Kidney epithelial cell (primary cell): ENCODE measurements at regions not wholly inside any gene's neighbourhood (a gene's known extent, or its start where the extent isn't known, plus 50 kb on each side); places are given as distances from the start of the nearest gene placed in this dataset.

Experiments
- DNase-seq: peaks from one replicate; pipeline ENCODE4 v3.0.0-alpha.2; 2010; ENCODE audit warnings: low read depth
- H3K27me3 ChIP-seq: 2 replicates; pipeline ENCODE4 v1.6.0; 2011; ENCODE audit warnings: low read length; ENCODE audit not compliant: control insufficient read depth, insufficient read depth
- H3K36me3 ChIP-seq: 2 replicates; pipeline ENCODE4 v1.5.1; 2011; ENCODE audit warnings: low read length; ENCODE audit not compliant: control insufficient read depth, insufficient read depth
- H3K4me3 ChIP-seq: 2 replicates; pipeline ENCODE4 v1.5.1; 2011; ENCODE audit warnings: low read depth, mild to moderate bottlenecking, control low read depth, low read length
- TF ChIP-seq, protein P1 (sequence below): IDR thresholded peaks from 2 replicates; pipeline ENCODE4 v1.5.1; 2011; ENCODE audit warnings: mild to moderate bottlenecking, moderate library complexity, low read length, control low read depth, inconsistent platforms; ENCODE audit not compliant: insufficient read depth, poor library complexity, severe bottlenecking

DNA sequence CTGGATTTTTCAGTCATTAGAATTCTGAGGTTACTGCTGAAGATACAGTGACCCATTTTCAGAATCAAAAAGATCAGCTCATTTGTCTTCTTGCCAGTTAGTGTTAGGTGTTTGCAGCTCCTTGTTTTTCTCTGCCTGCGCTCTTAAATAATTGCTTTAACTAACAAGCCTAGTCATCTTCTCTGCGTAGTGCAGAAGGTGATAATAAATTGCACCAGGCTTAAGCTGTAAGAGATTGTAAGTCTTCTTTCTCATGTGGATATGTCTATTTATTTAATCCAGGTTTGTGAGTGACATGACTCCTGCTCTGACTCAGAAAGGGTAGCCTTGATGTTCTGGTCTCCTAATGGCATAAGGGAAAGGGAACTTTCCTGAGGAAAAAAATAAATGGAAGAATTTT, 167.2 kb downstream of the CEP135 start:
- TF ChIP-seq, protein P1, sequence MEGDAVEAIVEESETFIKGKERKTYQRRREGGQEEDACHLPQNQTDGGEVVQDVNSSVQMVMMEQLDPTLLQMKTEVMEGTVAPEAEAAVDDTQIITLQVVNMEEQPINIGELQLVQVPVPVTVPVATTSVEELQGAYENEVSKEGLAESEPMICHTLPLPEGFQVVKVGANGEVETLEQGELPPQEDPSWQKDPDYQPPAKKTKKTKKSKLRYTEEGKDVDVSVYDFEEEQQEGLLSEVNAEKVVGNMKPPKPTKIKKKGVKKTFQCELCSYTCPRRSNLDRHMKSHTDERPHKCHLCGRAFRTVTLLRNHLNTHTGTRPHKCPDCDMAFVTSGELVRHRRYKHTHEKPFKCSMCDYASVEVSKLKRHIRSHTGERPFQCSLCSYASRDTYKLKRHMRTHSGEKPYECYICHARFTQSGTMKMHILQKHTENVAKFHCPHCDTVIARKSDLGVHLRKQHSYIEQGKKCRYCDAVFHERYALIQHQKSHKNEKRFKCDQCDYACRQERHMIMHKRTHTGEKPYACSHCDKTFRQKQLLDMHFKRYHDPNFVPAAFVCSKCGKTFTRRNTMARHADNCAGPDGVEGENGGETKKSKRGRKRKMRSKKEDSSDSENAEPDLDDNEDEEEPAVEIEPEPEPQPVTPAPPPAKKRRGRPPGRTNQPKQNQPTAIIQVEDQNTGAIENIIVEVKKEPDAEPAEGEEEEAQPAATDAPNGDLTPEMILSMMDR = no peak
- H3K36me3 ChIP-seq = no peaks in the 10 kb centered on the region
- no peak overlapping the region for H3K4me3 ChIP-seq
- DNase-seq = no peak
- no peaks in the 10 kb centered on the region for H3K27me3 ChIP-seq

DNA sequence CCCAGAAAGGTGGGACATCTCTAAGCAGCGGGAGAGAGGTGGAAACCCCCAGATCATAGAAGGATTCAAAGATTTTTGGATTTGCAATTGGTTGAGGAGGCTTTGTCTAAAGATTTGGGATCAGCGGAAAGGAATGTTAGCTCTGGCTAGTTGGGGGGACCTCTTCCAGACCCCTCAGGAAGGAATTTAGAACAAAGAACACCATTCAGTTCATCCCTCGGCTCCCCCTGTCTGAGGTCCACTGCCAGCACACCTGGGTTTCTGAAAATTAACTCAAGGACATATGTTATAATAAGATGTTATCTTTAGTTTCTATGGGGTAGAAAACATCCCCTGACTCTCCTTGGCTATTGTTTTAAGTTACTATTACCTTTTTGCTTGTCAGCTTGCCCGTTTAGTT, 163.6 kb downstream of the CEP135 start:
- H3K36me3 ChIP-seq = no peaks in the 10 kb centered on the region
- no peak for DNase-seq
- H3K4me3 ChIP-seq = no peak overlapping the region
- no peaks in the 10 kb centered on the region for H3K27me3 ChIP-seq
- TF ChIP-seq, protein P1 = peak; percentile 16

DNA sequence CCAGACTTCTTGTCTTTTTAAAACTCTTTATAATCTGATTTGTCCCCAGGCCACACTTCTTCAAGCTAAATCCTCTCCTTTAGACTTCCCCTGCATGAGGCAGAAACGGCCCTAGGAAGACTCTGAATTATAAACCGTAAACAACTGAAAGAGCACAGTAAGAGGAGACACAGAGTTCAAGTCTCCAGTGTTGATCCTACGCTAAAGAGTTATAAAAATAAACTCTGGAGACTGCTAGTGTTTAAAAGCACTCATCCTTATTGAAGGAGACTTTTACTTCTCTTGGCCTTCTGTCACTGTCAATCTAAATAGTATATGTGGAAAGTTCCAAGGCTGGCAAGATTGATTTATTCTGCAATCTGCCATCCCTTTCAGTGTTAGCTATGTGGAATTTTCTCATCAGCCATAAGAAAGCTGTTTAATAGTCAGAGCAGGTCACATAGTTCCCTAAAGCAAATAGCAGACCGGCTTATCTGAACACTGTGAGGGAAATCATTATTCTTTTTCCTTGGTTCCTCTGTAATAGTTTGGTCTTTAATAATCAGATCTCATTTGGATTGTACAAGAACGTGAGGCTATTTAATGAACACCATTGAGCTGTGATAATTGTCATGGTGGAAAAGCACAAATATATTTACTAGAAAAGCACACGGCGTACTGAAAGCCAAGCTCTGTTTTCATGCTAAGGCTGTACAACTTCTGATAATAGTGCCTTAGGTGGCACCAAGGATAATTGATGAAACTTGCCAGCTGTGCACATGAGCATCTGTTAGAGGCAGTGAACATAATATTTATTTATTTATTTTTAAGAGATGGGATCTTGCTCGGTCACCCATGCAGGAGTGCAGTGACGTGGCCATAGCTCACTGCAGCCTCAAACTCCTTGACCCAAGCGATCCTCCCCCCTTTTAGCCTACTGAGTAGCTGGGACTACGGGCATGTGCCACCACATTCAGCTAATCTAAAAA, 157.7 kb downstream of the CEP135 start:
- no peak for DNase-seq
- H3K27me3 ChIP-seq = no peaks in the 10 kb centered on the region
- TF ChIP-seq, protein P1 = no peak
- H3K36me3 ChIP-seq = no peaks in the 10 kb centered on the region
- H3K4me3 ChIP-seq = no peak overlapping the region

DNA sequence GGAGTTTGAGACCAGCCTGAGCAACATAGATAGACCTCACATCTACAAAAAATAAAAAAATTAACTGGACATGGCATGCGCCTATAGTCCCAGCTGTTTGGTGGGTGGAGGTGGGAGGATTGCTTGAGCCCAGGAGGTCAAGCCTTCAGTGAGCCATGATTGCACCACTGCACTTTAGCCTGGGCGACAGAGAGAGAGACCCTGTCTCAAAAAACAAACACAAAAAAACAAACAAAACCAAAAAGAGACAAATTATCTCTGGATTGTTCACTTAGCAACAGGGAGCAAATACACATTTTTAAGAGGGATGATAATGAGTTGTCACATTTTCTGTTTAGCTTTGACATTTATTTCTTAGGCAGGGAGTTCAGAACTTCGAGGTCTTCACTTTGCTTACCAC, 155.4 kb downstream of the CEP135 start:
- no peak for DNase-seq
- Histone ChIP-seq H3K4me3 (no peak overlapping the region), H3K36me3 (no peaks in the 10 kb centered on the region), H3K27me3 (no peaks in the 10 kb centered on the region)
- TF ChIP-seq, protein P1 = no peak

DNA sequence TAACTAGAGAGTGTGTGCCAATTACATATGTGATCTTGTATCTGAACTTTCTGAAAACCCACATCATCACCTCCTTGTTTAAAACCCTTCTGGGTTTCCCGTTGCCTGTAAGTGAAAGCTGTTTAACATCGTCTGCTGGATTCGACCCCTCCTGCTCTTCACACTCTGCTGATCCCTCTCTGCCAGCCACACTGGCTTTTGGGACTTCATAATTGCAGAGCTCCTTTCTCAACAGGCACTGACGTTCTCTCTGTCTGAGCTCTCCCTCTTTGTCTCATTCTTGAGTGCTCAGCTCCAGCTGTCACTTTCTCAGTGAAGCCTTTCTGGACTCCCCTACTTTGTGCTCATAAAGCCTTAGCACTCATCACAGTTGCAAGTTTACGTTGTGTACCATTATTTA, 153.9 kb downstream of the CEP135 start:
- TF ChIP-seq, protein P1 = no peak
- no peak for DNase-seq

DNA sequence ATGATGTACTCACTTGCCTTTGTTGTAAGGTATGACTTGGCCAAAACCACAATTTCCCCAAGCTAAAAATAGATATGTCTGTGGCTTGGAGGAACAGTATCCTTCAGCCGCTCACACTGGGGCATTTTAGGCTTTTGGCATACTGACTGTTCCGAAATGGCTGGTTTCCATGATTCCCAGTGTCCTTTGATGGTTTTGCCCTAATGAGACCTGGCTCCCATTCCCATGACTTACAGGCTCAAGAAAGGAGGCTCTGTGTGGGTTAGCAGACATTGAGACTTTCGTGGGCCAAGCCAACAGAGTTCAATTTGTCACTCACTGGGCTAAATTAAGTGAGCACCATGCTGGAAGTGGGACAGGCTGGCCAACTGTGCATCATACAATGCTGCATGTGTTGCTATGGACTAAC, 150.6 kb downstream of the CEP135 start:
- H3K27me3 ChIP-seq = no peaks in the 10 kb centered on the region
- no peak for DNase-seq
- H3K36me3 ChIP-seq = no peaks in the 10 kb centered on the region
- TF ChIP-seq, protein P1 = no peak
- no peak overlapping the region for H3K4me3 ChIP-seq

More for the DNA sequence above, 153.9 kb downstream of the CEP135 start:
- no peaks in the 10 kb centered on the region for H3K27me3 ChIP-seq
- H3K36me3 ChIP-seq = no peaks in the 10 kb centered on the region
- no peak overlapping the region for H3K4me3 ChIP-seq
